GM13977 (cell line): ENCODE measurements at regions not wholly inside any gene's neighbourhood (a gene's known extent, or its start where the extent isn't known, plus 50 kb on each side); places are given as distances from the start of the nearest gene placed in this dataset.
A peak's percentile ranks its signal among the peaks of the same experiment; 100 is the strongest.
"Not testable (repeated sequence)": the region's sequence is repeated elsewhere in the genome, so short reads cannot be mapped to it uniquely, and the experiment has no call there.

Source experiments
- DNase-seq: peaks from one replicate; pipeline ENCODE4 v3.0.0; 2012; ENCODE audit warnings: low spot score
- CTCF ChIP-seq: IDR thresholded peaks from 2 replicates; pipeline ENCODE4 v1.5.1; 2012; ENCODE audit warnings: mild to moderate bottlenecking, control low read depth; ENCODE audit not compliant: insufficient read depth; ENCODE audit errors: extremely low read depth, missing control alignments
- in situ Hi-C: fragments of 300-500 bp; cut with MboI; formaldehyde crosslinking; loops from one replicate; pipeline ENCODE4 v1.12.0; 2022; ENCODE audit warnings: low sequenced_read_pairs, low pct_unique_long_range_greater_than_20kb, mixed read lengths, inconsistent platforms; ENCODE audit not compliant: unreplicated experiment

DNA sequence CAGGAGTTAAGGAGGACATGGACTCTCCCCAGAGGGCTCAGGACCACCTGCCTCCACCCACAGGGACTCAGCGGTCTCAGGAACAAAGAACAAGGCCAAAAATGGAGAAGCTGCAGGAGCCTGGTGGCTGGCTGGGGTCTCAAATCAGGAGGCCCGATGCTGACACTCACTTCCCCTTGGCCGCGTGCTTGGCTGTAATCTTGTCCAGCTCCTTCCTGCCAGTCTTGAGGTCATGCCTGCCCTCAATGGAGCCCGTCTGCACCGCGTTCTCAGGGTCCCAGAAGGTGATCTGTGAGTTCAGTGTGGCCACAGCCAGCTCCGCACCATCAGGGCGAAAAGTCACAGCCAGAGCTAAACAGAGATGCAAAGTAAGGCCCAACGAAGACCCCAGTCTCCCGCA is 5381.9 kb upstream of the TPTE start:
- DNase-seq, in situ Hi-C loops: not testable (repeated sequence)

GRCh38 chr21:5143011-5143410 is 5378.4 kb upstream of the TPTE start:
- in situ Hi-C loops, DNase-seq: not testable (repeated sequence)

GRCh38 chr21:5144731-5145130 is 5376.7 kb upstream of the TPTE start:
- DNase-seq, in situ Hi-C loops: not testable (repeated sequence)

- peak; percentile 28 for TF ChIP-seq CTCF
- in situ Hi-C loops, DNase-seq: not testable (repeated sequence)
These were observed 5373.7 kb upstream of the TPTE start for GRCh38 chr21:5147685-5148084.

DNA sequence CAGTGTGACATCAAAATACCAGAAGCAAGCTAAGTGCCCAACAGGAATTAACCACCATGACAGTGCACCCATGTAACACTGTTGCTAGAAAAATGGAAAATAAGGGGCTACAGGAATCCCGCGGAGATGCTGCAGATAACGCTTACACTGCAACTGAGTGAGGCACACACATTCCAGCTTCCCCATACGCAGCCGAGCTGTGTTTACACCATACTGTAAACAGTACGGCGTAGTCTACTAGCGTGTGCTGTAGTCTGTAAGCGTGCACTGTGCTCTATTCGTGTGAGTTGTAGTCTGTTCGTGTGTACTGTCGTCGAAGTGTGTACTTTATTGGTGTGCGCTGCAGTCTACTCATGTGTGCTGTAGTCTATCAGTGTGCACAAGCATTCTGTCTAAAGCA is 5372.2 kb upstream of the TPTE start:
- in situ Hi-C loops, DNase-seq: not testable (repeated sequence)

DNA sequence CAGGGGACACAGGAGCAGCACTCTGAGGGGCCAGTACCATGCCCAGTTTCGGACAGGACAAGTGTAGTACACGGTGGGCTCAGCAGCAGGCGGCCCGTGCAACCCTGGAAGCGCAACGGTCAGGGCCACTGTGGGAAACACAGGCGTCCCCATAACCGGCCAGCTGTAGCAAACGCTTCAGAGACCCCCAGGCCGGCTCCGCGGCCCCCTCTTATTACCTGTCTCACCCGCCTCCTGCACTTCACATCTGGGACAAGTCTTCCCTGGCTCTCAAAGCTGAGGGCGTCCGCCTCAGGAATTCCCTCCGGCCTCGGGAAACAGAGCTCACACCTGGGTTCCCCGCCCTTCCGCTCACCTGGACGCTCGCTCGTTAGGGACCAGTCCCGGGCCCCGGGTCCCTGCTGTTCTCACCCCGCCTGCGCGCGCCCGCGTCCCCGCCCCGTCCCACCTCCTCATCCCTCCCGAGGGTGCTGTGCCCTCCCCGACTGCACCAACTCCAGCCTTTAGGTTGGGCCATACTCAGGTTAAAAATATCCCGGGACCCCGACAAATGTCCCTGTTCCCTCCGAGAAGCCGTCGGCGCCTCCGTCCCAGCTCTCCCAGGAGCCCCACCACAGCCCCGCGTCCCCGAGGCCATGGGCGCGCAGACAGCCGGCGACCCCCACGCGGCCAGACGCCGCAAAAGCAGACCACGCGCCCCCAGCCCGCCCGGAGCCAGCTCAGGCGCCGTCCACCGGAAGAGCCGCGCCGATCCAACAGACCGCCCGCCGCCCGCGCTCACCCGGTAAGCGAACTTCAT is 5367.3 kb upstream of the TPTE start:
- in situ Hi-C loops, DNase-seq: not testable (repeated sequence)

- DNase-seq, in situ Hi-C loops: not testable (repeated sequence)
These were observed 5366.8 kb upstream of the TPTE start for GRCh38 chr21:5154641-5154982.

DNA sequence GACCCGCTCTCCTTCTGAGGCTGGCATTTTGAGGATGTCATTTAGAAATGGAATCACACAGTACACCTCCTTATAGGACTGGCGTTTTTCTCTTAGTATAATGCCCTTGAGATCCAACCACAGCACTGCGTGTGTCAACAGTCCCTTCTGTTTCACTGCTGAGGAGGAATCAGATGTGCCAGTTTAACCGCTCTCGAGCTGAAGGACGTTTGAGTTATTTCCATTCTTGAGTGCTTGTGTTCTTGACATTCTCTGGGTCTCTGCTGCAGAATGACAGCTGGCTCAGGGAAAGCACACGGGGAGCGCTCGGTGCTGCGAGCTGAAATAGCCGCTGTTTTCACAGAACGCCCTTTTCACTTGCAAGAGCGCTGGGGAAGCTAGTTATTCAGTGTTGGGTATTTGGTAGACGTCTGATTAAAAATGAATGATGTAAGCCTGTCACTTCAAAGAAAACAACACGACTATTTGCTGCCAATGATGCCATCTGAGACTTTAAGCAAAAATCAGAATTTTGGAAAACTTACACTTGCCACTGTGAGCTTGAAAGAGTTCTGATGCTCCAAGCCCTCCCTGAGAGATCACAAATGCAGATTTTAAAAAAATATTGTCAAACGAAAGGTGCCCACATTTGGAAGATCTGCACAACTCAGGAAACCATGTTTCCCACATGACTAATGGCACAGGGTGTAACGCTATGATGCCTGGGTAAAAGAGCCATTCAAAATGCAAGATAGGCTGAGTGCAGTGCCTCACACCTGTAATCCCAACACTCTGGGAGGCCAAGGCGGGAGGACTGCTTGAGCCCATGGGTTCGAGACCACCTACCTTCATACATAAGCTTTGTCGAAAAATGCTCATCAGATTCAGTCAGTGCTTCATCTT is 5358.4 kb upstream of the TPTE start:
- DNase-seq, in situ Hi-C loops: not testable (repeated sequence)

DNA sequence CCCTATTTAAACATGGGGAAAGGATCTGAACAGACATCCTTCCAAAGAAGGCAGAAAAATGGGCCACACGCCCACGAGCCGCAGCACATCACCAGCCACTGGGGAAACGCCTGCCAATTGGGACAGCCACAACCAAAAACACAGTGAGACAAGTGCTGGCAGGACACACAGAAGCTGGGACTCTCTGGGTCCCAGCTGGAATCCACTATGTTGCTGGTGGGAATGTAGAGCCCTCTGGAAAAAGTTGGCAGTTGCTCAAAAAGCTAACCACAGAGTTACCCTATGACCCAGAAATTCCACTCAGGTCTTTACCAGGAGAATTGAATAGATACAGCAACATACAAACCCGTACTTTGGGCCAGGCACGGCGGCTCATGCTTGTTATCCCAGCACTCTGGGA is 5355.6 kb upstream of the TPTE start:
- in situ Hi-C loops: not testable (repeated sequence)

More for the DNA sequence above, 5355.6 kb upstream of the TPTE start:
- DNase-seq: not testable (repeated sequence)
